PC-3 (cell line): ENCODE measurements at regions not wholly inside any gene's neighbourhood (a gene's known extent, or its start where the extent isn't known, plus 50 kb on each side); places are given as distances from the start of the nearest gene placed in this dataset.

ENCODE experiments used
- ATAC-seq: fragments of 200-7000 bp; cut with Tn5 transposase; 2 replicates; pipeline ENCODE4 v1.9.1; 2020; ENCODE audit warnings: mild to moderate bottlenecking, moderate library complexity
- BruUV-seq: library from RNA; stranded (reverse); fragments of 400-500 nt; replicated peaks from 2 replicates; lab custom pipeline; 2021; lab: Mats Ljungman, UMichigan
- CTCF ChIA-PET: fragments of 300-600 bp; sonication (Branson Sonifier 250); formaldehyde crosslinking; loops from one replicate; lab custom pipeline; 2022; ENCODE audit warnings: antibody characterized with exemption; lab: Charles Lee
- POLR2A ChIA-PET: fragments of 300-600 bp; sonication (Branson Sonifier 250); formaldehyde crosslinking; loops from one replicate; lab custom pipeline; 2022; ENCODE audit warnings: antibody characterized with exemption; ENCODE audit not compliant: unreplicated experiment; lab: Charles Lee
- DNase-seq: peaks from one replicate; pipeline ENCODE4 v3.0.0-alpha.2; 2015
- H2AFZ ChIP-seq: fragments of 300-600 bp; sonication (generic); 2 replicates; pipeline ENCODE4 v1.6.0; 2016; ENCODE audit warnings: antibody characterized with exemption, low read length
- H3F3A ChIP-seq: fragments of 300-600 bp; sonication (generic); one replicate; pipeline ENCODE4 v1.6.0; 2017; ENCODE audit warnings: antibody characterized with exemption, low read length, control low read depth, mild to moderate bottlenecking; ENCODE audit not compliant: unreplicated experiment
- H3K27ac ChIP-seq: fragments of 300-600 bp; sonication (generic); 2 replicates; pipeline ENCODE4 v1.5.1; 2016; ENCODE audit warnings: mild to moderate bottlenecking, low read length
- H3K27me3 ChIP-seq: fragments of 300-600 bp; sonication (generic); 2 replicates; pipeline ENCODE4 v1.6.1; 2016; ENCODE audit warnings: low read length, mixed read lengths
- H3K36me3 ChIP-seq: fragments of 300-600 bp; sonication (generic); 2 replicates; pipeline ENCODE4 v1.6.1; 2016; ENCODE audit warnings: low read depth, mixed run types, low read length, mixed read lengths
- H3K4me1 ChIP-seq: fragments of 300-600 bp; sonication (generic); 2 replicates; pipeline ENCODE4 v1.5.1; 2016; ENCODE audit warnings: low read length; ENCODE audit not compliant: insufficient read depth
- H3K4me2 ChIP-seq: fragments of 300-600 bp; sonication (generic); 2 replicates; pipeline ENCODE4 v1.6.0; 2016; ENCODE audit warnings: low read length
- H3K4me3 ChIP-seq: fragments of 300-600 bp; sonication (generic); 2 replicates; pipeline ENCODE4 v1.5.1; 2016; ENCODE audit warnings: mild to moderate bottlenecking, low read length, mixed read lengths
- H3K79me2 ChIP-seq: fragments of 300-600 bp; sonication (generic); 2 replicates; pipeline ENCODE4 v1.6.1; 2017; ENCODE audit warnings: low read length, mixed read lengths
- H3K9ac ChIP-seq: fragments of 300-600 bp; sonication (generic); 2 replicates; pipeline ENCODE4 v1.6.0; 2016; ENCODE audit warnings: mild to moderate bottlenecking, low read length
- H3K9me2 ChIP-seq: fragments of 300-600 bp; sonication (generic); replicated peaks from 2 replicates; pipeline ENCODE4 v1.6.1; 2016; ENCODE audit warnings: mixed run types, low read length, mixed read lengths
- H3K9me3 ChIP-seq: fragments of 300-600 bp; sonication (generic); 2 replicates; pipeline ENCODE4 v1.6.1; 2016; ENCODE audit warnings: low read length, mixed read lengths
- H4K20me1 ChIP-seq: fragments of 300-600 bp; sonication (generic); 2 replicates; pipeline ENCODE4 v1.6.1; 2016; ENCODE audit warnings: low read length, mixed read lengths
- CTCF ChIP-seq: fragments of 300-600 bp; sonication (generic); conservative IDR thresholded peaks from 2 replicates; pipeline ENCODE4 v1.5.1; 2017; ENCODE audit warnings: antibody characterized with exemption, low read depth, mild to moderate bottlenecking, low read length
- EZH2 ChIP-seq: fragments of 300-600 bp; sonication (generic); IDR thresholded peaks from one replicate; pipeline ENCODE4 v1.6.1; 2017; ENCODE audit warnings: antibody characterized with exemption, mild to moderate bottlenecking, low read length; ENCODE audit not compliant: unreplicated experiment
- EZH2phosphoT487 ChIP-seq: fragments of 300-600 bp; sonication (generic); IDR thresholded peaks from 2 replicates; pipeline ENCODE4 v1.6.1; 2018; ENCODE audit warnings: mild to moderate bottlenecking, antibody characterized with exemption, low read length, borderline replicate concordance
- intact Hi-C: fragments of 100-400 bp; cut with micrococcal nuclease; formaldehyde crosslinking; loops from 2 replicates; pipeline ENCODE4 v1.9.0; 2023

GRCh38 chr13:99897076-99897440, 74.5 kb downstream of the ZIC5 start:
- Histone ChIP-seq H3F3A (no peaks in the 10 kb centered on the region), H3K4me2 (no peak overlapping the region), H3K9ac (no peak overlapping the region), H3K36me3 (no peaks in the 10 kb centered on the region), H3K27ac (no peak overlapping the region), H3K4me1 (no peaks in the 10 kb centered on the region), H3K79me2 (no peaks in the 10 kb centered on the region), H3K9me3 (no peaks in the 10 kb centered on the region), H2AFZ (no peak overlapping the region), H3K4me3 (no peak overlapping the region), H3K9me2 (no peaks in the 10 kb centered on the region), H3K27me3 (no peaks in the 10 kb centered on the region), H4K20me1 (no peaks in the 10 kb centered on the region)
- ChIA-PET CTCF (no interaction called here), POLR2A (no interaction called here)
- no peak for ATAC-seq
- no peak for TF ChIP-seq EZH2
- no peak for TF ChIP-seq EZH2phosphoT487
- TF ChIP-seq CTCF: no peak
- DNase-seq: no peak
- no TSS peak for BruUV-seq
- intact Hi-C loops: no loop called here

GRCh38 chr13:99896369-99897075, 75.0 kb downstream of the ZIC5 start:
- CTCF ChIA-PET: no interaction called here
- TF ChIP-seq EZH2phosphoT487 (no peak), CTCF (no peak), EZH2 (no peak)
- H3K9me3 ChIP-seq: no peaks in the 10 kb centered on the region
- no peak overlapping the region for H2AFZ ChIP-seq
- no peaks in the 10 kb centered on the region for H3F3A ChIP-seq
- intact Hi-C loops: no loop called here
- no TSS peak for BruUV-seq
- no peaks in the 10 kb centered on the region for H3K36me3 ChIP-seq
- no peaks in the 10 kb centered on the region for H3K4me1 ChIP-seq
- no peaks in the 10 kb centered on the region for H3K79me2 ChIP-seq
- no peaks in the 10 kb centered on the region for H3K27me3 ChIP-seq
- H3K27ac ChIP-seq: no peak overlapping the region
- POLR2A ChIA-PET: no interaction called here
- no peaks in the 10 kb centered on the region for H4K20me1 ChIP-seq
- H3K9ac ChIP-seq: no peak overlapping the region
- ATAC-seq (no peak), DNase-seq (no peak)
- no peak overlapping the region for H3K4me2 ChIP-seq
- H3K9me2 ChIP-seq: no peaks in the 10 kb centered on the region
- H3K4me3 ChIP-seq: no peak overlapping the region
